Cardiac fibroblast (primary cell): ENCODE measurements at regions not wholly inside any gene's neighbourhood (a gene's known extent, or its start where the extent isn't known, plus 50 kb on each side); places are given as distances from the start of the nearest gene placed in this dataset.

Experiments used
- DNase-seq, 2 donors: peaks; one replicate each; pipeline versions ENCODE4 v3.0.0 to v3.0.0-alpha.2; 2010; ENCODE audit warnings: low read depth in 2 of 2
- H3K4me3 ChIP-seq, 2 donors: replicated peaks in 1 of 2; 1 replicate in 1 of 2; 2 replicates in 1 of 2; pipeline ENCODE4 v1.5.1; 2011; ENCODE audit warnings: low read depth in 2 of 2, low read length in 2 of 2, mild to moderate bottlenecking in 2 of 2, moderate library complexity in 1 of 2
- CTCF ChIP-seq: IDR thresholded peaks from one replicate; pipeline ENCODE4 v1.5.1; 2011; ENCODE audit warnings: low read depth, mild to moderate bottlenecking, low read length, inconsistent platforms

- no peak for TF ChIP-seq CTCF
- no peak for DNase-seq
- H3K4me3 ChIP-seq, result no peak overlapping the region
These were observed 278.9 kb upstream of the HDAC4 start for GRCh38 chr2:239679755-239680154.

- DNase-seq, result no peak
- no peak for TF ChIP-seq CTCF
- no peak overlapping the region for H3K4me3 ChIP-seq
These were observed 278.0 kb upstream of the HDAC4 start for GRCh38 chr2:239678666-239679296.

GRCh38 chr2:239678186-239678490, 277.3 kb upstream of the HDAC4 start:
- H3K4me3 ChIP-seq, result no peak overlapping the region
- DNase-seq, result no peak
- no peak for TF ChIP-seq CTCF

GRCh38 chr2:239677453-239678185, 276.8 kb upstream of the HDAC4 start:
- TF ChIP-seq CTCF, result no peak
- no peak for DNase-seq
- no peak overlapping the region for H3K4me3 ChIP-seq

- no peak for TF ChIP-seq CTCF
- no peak overlapping the region for H3K4me3 ChIP-seq
- no peak for DNase-seq
These were observed 276.1 kb upstream of the HDAC4 start for GRCh38 chr2:239676716-239677452.

- no peak overlapping the region for H3K4me3 ChIP-seq
- DNase-seq, result no peak
- no peak for TF ChIP-seq CTCF
These were observed 275.3 kb upstream of the HDAC4 start for GRCh38 chr2:239675826-239676715.
